ENCODE measurements at regions not wholly inside any gene's neighbourhood (a gene's known extent, or its start where the extent isn't known, plus 50 kb on each side); places are given as distances from the start of the nearest gene placed in this dataset.
"Not testable (repeated sequence)": the region's sequence is repeated elsewhere in the genome, so short reads cannot be mapped to it uniquely, and the experiment has no call there.

GRCh38 chr3:137116619-137117018 lies 158.8 kb downstream of the IL20RB start:
- DNase-seq (ENCODE audit: low spot score): no peak

- no peak for DNase-seq (ENCODE audit: low spot score)
These were observed 164.0 kb downstream of the IL20RB start for GRCh38 chr3:137121704-137122314.

GRCh38 chr3:137131081-137131480 lies 173.3 kb downstream of the IL20RB start:
- no peak for DNase-seq (ENCODE audit: low spot score)

- DNase-seq (ENCODE audit: low spot score): no peak
These were observed 176.6 kb downstream of the IL20RB start for GRCh38 chr3:137134431-137134830.

GRCh38 chr3:137148406-137148805 lies 190.6 kb downstream of the IL20RB start:
- DNase-seq (ENCODE audit: low spot score): no peak

- DNase-seq (ENCODE audit: low spot score): no peak
These were observed 191.1 kb downstream of the IL20RB start for GRCh38 chr3:137148917-137149316.

GRCh38 chr3:137150825-137151224 lies 193.0 kb downstream of the IL20RB start:
- no peak for DNase-seq (ENCODE audit: low spot score)

- not testable (repeated sequence) for DNase-seq (ENCODE audit: low spot score)
These were observed 195.3 kb downstream of the IL20RB start for GRCh38 chr3:137153046-137153445.

- no peak for DNase-seq (ENCODE audit: low spot score)
These were observed 205.6 kb downstream of the IL20RB start for GRCh38 chr3:137163241-137163871.

GRCh38 chr3:137163958-137164357 lies 206.2 kb downstream of the IL20RB start:
- no peak for DNase-seq (ENCODE audit: low spot score)

- no peak for DNase-seq (ENCODE audit: low spot score)
These were observed 207.5 kb downstream of the IL20RB start for GRCh38 chr3:137165117-137165806.

- no peak for DNase-seq (ENCODE audit: low spot score)
These were observed 214.2 kb downstream of the IL20RB start for GRCh38 chr3:137171834-137172603.

- DNase-seq (ENCODE audit: low spot score): no peak
These were observed 214.9 kb downstream of the IL20RB start for GRCh38 chr3:137172728-137173127.

GRCh38 chr3:137174514-137174913 lies 216.7 kb downstream of the IL20RB start:
- no peak for DNase-seq (ENCODE audit: low spot score)

GRCh38 chr3:137180220-137180619 lies 222.4 kb downstream of the IL20RB start:
- no peak for DNase-seq (ENCODE audit: low spot score)

- DNase-seq (ENCODE audit: low spot score): no peak
These were observed 233.5 kb downstream of the IL20RB start for GRCh38 chr3:137191133-137191923.

GRCh38 chr3:137191951-137192350 lies 234.2 kb downstream of the IL20RB start:
- no peak for DNase-seq (ENCODE audit: low spot score)

GRCh38 chr3:137194301-137194700 lies 236.5 kb downstream of the IL20RB start:
- DNase-seq (ENCODE audit: low spot score): no peak

- not testable (repeated sequence) for DNase-seq (ENCODE audit: low spot score)
These were observed 240.6 kb downstream of the IL20RB start for GRCh38 chr3:137198374-137198773.

GRCh38 chr3:137199678-137200077 lies 241.9 kb downstream of the IL20RB start:
- no peak for DNase-seq (ENCODE audit: low spot score)

GRCh38 chr3:137201066-137201465 lies 243.3 kb downstream of the IL20RB start:
- DNase-seq (ENCODE audit: low spot score): no peak

- no peak for DNase-seq (ENCODE audit: low spot score)
These were observed 245.2 kb downstream of the IL20RB start for GRCh38 chr3:137202941-137203340.
